ENCODE measurements at regions not wholly inside any gene's neighbourhood (a gene's known extent, or its start where the extent isn't known, plus 50 kb on each side); places are given as distances from the start of the nearest gene placed in this dataset.

DNA sequence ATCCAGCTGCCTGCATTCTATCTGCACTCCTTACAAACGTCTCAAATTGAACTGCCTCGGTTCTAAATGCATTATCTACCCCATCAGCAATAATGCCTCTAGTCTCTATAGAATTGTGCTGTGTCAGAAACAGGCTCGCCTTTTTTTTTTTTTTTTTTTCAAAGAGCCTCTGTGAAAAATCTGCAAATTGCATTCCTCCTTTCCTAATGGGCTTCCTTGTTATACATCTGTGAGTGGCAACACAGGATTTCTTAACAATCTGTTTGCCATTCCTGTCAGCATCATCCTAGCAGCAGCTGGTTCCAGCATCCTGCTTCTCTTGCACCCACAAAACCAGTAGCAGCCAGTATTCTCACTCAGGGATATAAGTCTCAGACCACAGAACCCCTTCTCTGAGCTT lies 413.5 kb upstream of the SEMA3D start:
- Mint-ChIP-seq H3K27me3 (ENCODE audit: low read depth, poor library complexity) (no peaks in the 10 kb centered on the region), H3K4me1 (peaks cover 7% of the 10 kb centered on the region), H3K9me3 (no peaks in the 10 kb centered on the region), H3K4me3 (no peak overlapping the region), H3K27ac (no peak overlapping the region), H3K36me3 (ENCODE audit: low read depth) (no peaks in the 10 kb centered on the region)
- DNase-seq = no peak
- TF ChIP-seq, protein P1, sequence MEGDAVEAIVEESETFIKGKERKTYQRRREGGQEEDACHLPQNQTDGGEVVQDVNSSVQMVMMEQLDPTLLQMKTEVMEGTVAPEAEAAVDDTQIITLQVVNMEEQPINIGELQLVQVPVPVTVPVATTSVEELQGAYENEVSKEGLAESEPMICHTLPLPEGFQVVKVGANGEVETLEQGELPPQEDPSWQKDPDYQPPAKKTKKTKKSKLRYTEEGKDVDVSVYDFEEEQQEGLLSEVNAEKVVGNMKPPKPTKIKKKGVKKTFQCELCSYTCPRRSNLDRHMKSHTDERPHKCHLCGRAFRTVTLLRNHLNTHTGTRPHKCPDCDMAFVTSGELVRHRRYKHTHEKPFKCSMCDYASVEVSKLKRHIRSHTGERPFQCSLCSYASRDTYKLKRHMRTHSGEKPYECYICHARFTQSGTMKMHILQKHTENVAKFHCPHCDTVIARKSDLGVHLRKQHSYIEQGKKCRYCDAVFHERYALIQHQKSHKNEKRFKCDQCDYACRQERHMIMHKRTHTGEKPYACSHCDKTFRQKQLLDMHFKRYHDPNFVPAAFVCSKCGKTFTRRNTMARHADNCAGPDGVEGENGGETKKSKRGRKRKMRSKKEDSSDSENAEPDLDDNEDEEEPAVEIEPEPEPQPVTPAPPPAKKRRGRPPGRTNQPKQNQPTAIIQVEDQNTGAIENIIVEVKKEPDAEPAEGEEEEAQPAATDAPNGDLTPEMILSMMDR (IDR thresholded peaks at IDR 0.05) = no peak

DNA sequence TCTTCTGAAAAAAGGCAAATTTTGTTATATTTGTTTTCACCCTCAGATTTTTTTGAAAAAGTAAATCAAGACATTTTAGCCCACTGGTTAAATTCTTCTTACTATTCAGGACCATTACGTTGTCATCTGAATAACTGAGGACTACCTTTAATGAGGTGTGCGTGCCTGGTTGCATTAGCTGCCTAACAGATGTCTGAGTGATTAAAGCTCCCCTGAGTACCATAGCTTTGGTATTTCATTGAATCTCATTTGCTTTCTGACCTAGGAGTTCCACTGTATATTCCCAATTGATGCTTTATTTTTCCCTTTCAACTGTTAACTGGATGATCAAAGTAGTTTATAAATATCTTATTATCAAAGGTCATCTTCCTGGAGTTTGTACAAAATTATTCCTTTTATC lies 410.0 kb upstream of the SEMA3D start:
- no peaks in the 10 kb centered on the region for H3K27me3 Mint-ChIP-seq (ENCODE audit: low read depth, poor library complexity)
- H3K27ac Mint-ChIP-seq = no peak overlapping the region

DNA sequence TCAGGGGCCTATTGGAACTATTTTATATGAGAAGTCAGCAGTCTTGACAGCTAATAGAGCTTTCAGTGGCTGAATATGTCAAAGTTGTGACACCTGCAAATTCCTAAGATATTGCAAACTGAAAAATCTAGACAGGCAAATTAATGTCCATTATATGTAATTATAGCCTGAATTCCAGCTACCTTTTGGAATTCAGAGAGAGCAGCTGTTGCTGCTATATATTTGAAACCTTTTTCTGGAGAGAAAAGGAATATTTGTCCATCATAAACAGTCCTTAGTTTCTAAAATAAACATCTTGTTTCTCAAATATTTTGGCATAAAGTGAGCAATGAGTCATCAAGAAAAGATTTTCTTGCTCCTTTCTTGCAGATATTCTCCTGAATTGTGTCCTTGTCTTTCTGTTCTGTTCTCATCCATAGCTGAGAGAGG lies 408.9 kb upstream of the SEMA3D start:
- TF ChIP-seq, protein P1 (IDR thresholded peaks at IDR 0.05) = no peak
- Mint-ChIP-seq H3K4me1 (peaks cover 13% of the 10 kb centered on the region), H3K36me3 (ENCODE audit: low read depth) (no peaks in the 10 kb centered on the region)

More for the DNA sequence above, 410.0 kb upstream of the SEMA3D start:
- no peaks in the 10 kb centered on the region for H3K9me3 Mint-ChIP-seq
- TF ChIP-seq, protein P1 (IDR thresholded peaks at IDR 0.05) = no peak
- no peak overlapping the region for H3K4me3 Mint-ChIP-seq
- peaks cover 13% of the 10 kb centered on the region for H3K4me1 Mint-ChIP-seq
- DNase-seq = no peak
- no peaks in the 10 kb centered on the region for H3K36me3 Mint-ChIP-seq (ENCODE audit: low read depth)

DNA sequence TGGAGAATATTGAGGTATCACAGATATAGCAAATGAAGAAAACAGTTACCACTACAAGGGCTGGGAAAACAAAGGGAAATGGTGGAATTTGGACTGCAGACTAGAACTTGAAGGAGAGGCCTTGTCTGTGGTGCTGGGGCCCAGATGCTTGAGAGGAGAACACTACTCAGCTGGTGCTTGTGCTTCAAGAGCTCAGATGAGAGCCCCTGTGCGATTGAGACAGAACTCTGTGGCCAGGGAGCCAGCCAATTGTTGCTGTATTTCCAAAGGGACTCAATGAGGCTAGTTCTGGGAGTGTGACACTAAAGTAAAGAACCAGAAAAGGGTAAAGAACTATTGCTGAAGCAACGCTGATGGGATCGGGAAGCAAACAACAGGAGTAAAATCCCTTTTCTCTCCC lies 406.5 kb upstream of the SEMA3D start:
- no peaks in the 10 kb centered on the region for H3K9me3 Mint-ChIP-seq
- DNase-seq = no peak
- TF ChIP-seq, protein P1 (IDR thresholded peaks at IDR 0.05) = no peak
- no peaks in the 10 kb centered on the region for H3K36me3 Mint-ChIP-seq (ENCODE audit: low read depth)
- H3K4me1 Mint-ChIP-seq = peaks cover 13% of the 10 kb centered on the region
- peak overlapping the region; percentile 20 for H3K27ac Mint-ChIP-seq
- no peak overlapping the region for H3K4me3 Mint-ChIP-seq
- H3K27me3 Mint-ChIP-seq (ENCODE audit: low read depth, poor library complexity) = no peaks in the 10 kb centered on the region

More for the DNA sequence above, 408.9 kb upstream of the SEMA3D start:
- no peak overlapping the region for H3K4me3 Mint-ChIP-seq
- no peaks in the 10 kb centered on the region for H3K27me3 Mint-ChIP-seq (ENCODE audit: low read depth, poor library complexity)
- H3K9me3 Mint-ChIP-seq = no peaks in the 10 kb centered on the region
- DNase-seq = no peak
- no peak overlapping the region for H3K27ac Mint-ChIP-seq

DNA sequence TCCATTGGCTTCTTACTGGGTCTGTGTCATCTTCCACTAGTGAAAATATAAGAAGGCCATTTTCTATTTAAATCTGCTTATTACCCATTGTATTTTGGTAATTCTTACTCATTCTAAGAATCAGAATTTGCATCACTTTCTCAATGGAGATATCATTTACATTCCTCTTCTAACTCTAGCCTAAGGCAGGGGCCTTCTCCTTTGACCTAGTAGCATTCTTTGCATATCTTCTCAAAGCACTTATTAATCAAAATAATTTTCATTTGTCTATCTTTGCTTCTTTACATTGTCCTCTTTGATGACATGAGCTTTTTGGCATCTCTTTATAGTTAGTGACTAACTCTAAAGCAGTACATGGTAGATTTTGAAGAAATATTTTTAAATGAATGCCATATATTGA lies 400.9 kb upstream of the SEMA3D start:
- no peak for DNase-seq
- Mint-ChIP-seq H3K27me3 (ENCODE audit: low read depth, poor library complexity) (no peaks in the 10 kb centered on the region), H3K27ac (no peak overlapping the region), H3K4me1 (no peaks in the 10 kb centered on the region), H3K36me3 (ENCODE audit: low read depth) (no peaks in the 10 kb centered on the region), H3K9me3 (no peaks in the 10 kb centered on the region), H3K4me3 (no peak overlapping the region)
- TF ChIP-seq, protein P1 (IDR thresholded peaks at IDR 0.05) = no peak

DNA sequence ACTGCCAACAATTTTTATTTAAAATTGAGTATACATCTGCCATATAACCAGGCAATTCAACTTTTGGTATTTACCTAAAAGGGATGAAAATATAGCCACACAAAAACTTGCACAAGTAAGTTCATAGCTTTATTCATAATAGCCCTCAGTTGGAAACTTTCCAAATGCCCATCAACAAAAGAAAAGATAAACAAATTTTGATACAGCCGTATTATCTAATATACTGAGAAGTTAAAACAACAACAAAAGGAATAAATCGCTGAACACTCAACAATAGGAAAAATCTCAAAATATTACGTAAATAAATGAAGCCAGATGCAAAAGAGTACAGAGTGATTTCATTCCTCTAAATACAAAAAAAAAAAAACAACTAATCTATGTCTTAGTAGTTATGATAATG lies 399.2 kb upstream of the SEMA3D start:
- Mint-ChIP-seq H3K27me3 (ENCODE audit: low read depth, poor library complexity) (no peaks in the 10 kb centered on the region), H3K4me3 (no peak overlapping the region), H3K36me3 (ENCODE audit: low read depth) (no peaks in the 10 kb centered on the region), H3K27ac (no peak overlapping the region), H3K9me3 (no peaks in the 10 kb centered on the region), H3K4me1 (no peaks in the 10 kb centered on the region)
- no peak for DNase-seq
- TF ChIP-seq, protein P1 (IDR thresholded peaks at IDR 0.05) = no peak

Data from nephron progenitor cell (in vitro differentiated cells).